B cell (primary cell): ENCODE measurements at regions not wholly inside any gene's neighbourhood (a gene's known extent, or its start where the extent isn't known, plus 50 kb on each side); places are given as distances from the start of the nearest gene placed in this dataset.

Source experiments
- ATAC-seq: fragments of 200-7000 bp; cut with Tn5 transposase; one replicate; pipeline ENCODE4 v1.10.0; 2021; ENCODE audit warnings: low read depth, mild to moderate bottlenecking, moderate number of reproducible peaks, moderate library complexity
- CTCF ChIA-PET: fragments of 350-600 bp; sonication (Branson Sonifier 250); formaldehyde crosslinking; loops from one replicate; lab custom pipeline; 2021; ENCODE audit warnings: antibody characterized with exemption, inconsistent platforms; lab: Charles Lee
- POLR2A ChIA-PET: fragments of 350-600 bp; sonication (Branson Sonifier 250); formaldehyde crosslinking; loops from one replicate; lab custom pipeline; 2021; ENCODE audit warnings: antibody characterized with exemption; lab: Charles Lee
- DNase-seq: peaks from one replicate; pipeline ENCODE4 v3.0.0; 2013
- H2AFZ ChIP-seq: 2 replicates; pipeline ENCODE4 v1.6.1; 2012; ENCODE audit warnings: mild to moderate bottlenecking, low read depth, low read length; ENCODE audit not compliant: insufficient read depth, poor library complexity, severe bottlenecking
- H3K27ac ChIP-seq, 2 donors: 1 replicate in 1 of 2; 2 replicates in 1 of 2; pipeline ENCODE4 v1.5.1; 2012 to 2013; ENCODE audit warnings: low read length in 2 of 2, mild to moderate bottlenecking in 2 of 2, moderate library complexity in 1 of 2
- H3K27me3 ChIP-seq, 4 experiments: fragments of 200-600 bp in 1 of 4; sonication (generic) in 1 of 4; replicated peaks in 1 of 4; 1 replicate in 2 of 4; 2 replicates in 2 of 4; pipeline versions ENCODE4 v1.6.1 to v1.7.0; 2013 to 2016; ENCODE audit warnings: low read length in 3 of 4, mild to moderate bottlenecking in 2 of 4, mixed read lengths in 1 of 4, moderate library complexity in 1 of 4; ENCODE audit not compliant: insufficient read depth in 4 of 4, control insufficient read depth in 3 of 4; ENCODE audit errors: control extremely low read depth in 1 of 4
- H3K36me3 ChIP-seq, 2 experiments: replicated peaks in 1 of 2; 1 replicate in 1 of 2; 2 replicates in 1 of 2; pipeline versions ENCODE4 v1.6.1 to v1.7.1; 2013; ENCODE audit warnings: low read length in 1 of 2; ENCODE audit not compliant: insufficient read depth in 2 of 2, control insufficient read depth in 1 of 2; ENCODE audit errors: control extremely low read depth in 1 of 2, extremely low read depth in 1 of 2
- H3K4me1 ChIP-seq, 2 donors: fragments of 200-600 bp in 1 of 2; sonication (generic) in 1 of 2; 1 replicate in 1 of 2; 2 replicates in 1 of 2; pipeline versions ENCODE4 v1.5.1 to v1.6.1; 2013 to 2017; ENCODE audit warnings: low read length in 2 of 2; ENCODE audit not compliant: control insufficient read depth in 2 of 2, insufficient read depth in 2 of 2
- H3K4me2 ChIP-seq: replicated peaks from 2 replicates; pipeline ENCODE3; 2012; ENCODE audit warnings: mild to moderate bottlenecking, low read depth, low read length; ENCODE audit not compliant: poor library complexity, severe bottlenecking
- H3K4me3 ChIP-seq, 5 experiments: fragments of 200-600 bp in 1 of 5; sonication (generic) in 1 of 5; 1 replicate in 3 of 5; 2 replicates in 2 of 5; pipeline versions ENCODE4 v1.5.1 to v1.7.0; 2011 to 2016; ENCODE audit warnings: low read length in 4 of 5, mild to moderate bottlenecking in 4 of 5, low read depth in 2 of 5, control low read depth in 1 of 5, moderate library complexity in 1 of 5; ENCODE audit not compliant: insufficient read depth in 1 of 5; ENCODE audit errors: control extremely low read depth in 1 of 5, extremely low read depth in 1 of 5
- H3K79me2 ChIP-seq: fragments of 200-600 bp; sonication (generic); one replicate; pipeline ENCODE4 v1.6.0; 2016; ENCODE audit warnings: low read length; ENCODE audit not compliant: control insufficient read depth, insufficient read depth
- H3K9ac ChIP-seq: fragments of 200-600 bp; sonication (generic); 2 replicates; pipeline ENCODE4 v1.6.1; 2017; ENCODE audit warnings: mild to moderate bottlenecking, low read length, moderate library complexity
- H3K9me3 ChIP-seq, 3 donors: one replicate each; pipeline versions ENCODE4 v1.6.1 to v1.7.1; 2013; ENCODE audit warnings: low read length in 2 of 3; ENCODE audit not compliant: control insufficient read depth in 2 of 3, insufficient read depth in 1 of 3; ENCODE audit errors: control extremely low read depth in 1 of 3
- H4K20me1 ChIP-seq: 2 replicates; pipeline ENCODE4 v1.6.0; 2012; ENCODE audit warnings: mild to moderate bottlenecking, low read length; ENCODE audit not compliant: insufficient read depth, control insufficient read depth, poor library complexity, severe bottlenecking
- H3K27ac Mint-ChIP-seq: one replicate; pipeline ENCODE4 v1.8.0; 2021; ENCODE audit warnings: mixed read lengths
- H3K27me3 Mint-ChIP-seq: one replicate; pipeline ENCODE4 v1.8.0; 2021; ENCODE audit warnings: mixed read lengths
- H3K4me1 Mint-ChIP-seq: one replicate; pipeline ENCODE4 v1.8.0; 2021; ENCODE audit warnings: mixed read lengths
- H3K4me3 Mint-ChIP-seq: one replicate; pipeline ENCODE4 v1.8.0; 2021; ENCODE audit warnings: mixed read lengths
- H3K9me3 Mint-ChIP-seq: one replicate; pipeline ENCODE4 v1.8.0; 2022; ENCODE audit warnings: mixed read lengths; ENCODE audit not compliant: insufficient read depth
- CTCF ChIP-seq: fragments of 200-600 bp; IDR thresholded peaks from one replicate; pipeline ENCODE4 v1.8.0; 2022; ENCODE audit warnings: antibody characterized with exemption, mild to moderate bottlenecking
- EZH2 ChIP-seq: IDR thresholded peaks from 2 replicates; pipeline ENCODE4 v1.6.1; 2012; ENCODE audit warnings: borderline replicate concordance, low read depth, mild to moderate bottlenecking, moderate library complexity, low read length; ENCODE audit not compliant: insufficient read depth, poor library complexity, severe bottlenecking
- WGBS: methylation state at CpG from one replicate; pipeline ENCODE4 v1.1.5; 2013; ENCODE audit warnings: missing lambda C conversion rate; ENCODE audit not compliant: insufficient coverage; 5-methylcytosine and 5-hydroxymethylcytosine counted together
- intact Hi-C: fragments of 100-400 bp; cut with micrococcal nuclease; formaldehyde crosslinking; loops from one replicate; pipeline ENCODE4 v1.10.0; 2022

- intact Hi-C loops, result no loop called here
- DNase-seq (no peak), ATAC-seq (no peak)
- no peak overlapping the region for H3K4me2 ChIP-seq
- no peaks in the 10 kb centered on the region for H4K20me1 ChIP-seq
- H3K4me1 ChIP-seq, result no peaks in the 10 kb centered on the region
- TF ChIP-seq CTCF (no peak), EZH2 (no peak)
- no peaks in the 10 kb centered on the region for H3K9me3 ChIP-seq
- no peaks in the 10 kb centered on the region for H3K27me3 ChIP-seq
- no CpG with 5 or more reads among the region's 1 CpG for WGBS
- H3K27me3 Mint-ChIP-seq, result no peaks in the 10 kb centered on the region
- H3K4me1 Mint-ChIP-seq, result no peaks in the 10 kb centered on the region
- H3K4me3 ChIP-seq, result no peak overlapping the region
- H3K9me3 Mint-ChIP-seq, result no peaks in the 10 kb centered on the region
- CTCF ChIA-PET, result no interaction called here
- H3K27ac Mint-ChIP-seq, result no peak overlapping the region
- H3K27ac ChIP-seq, result no peak overlapping the region
- no peaks in the 10 kb centered on the region for H3K79me2 ChIP-seq
- no peak overlapping the region for H3K4me3 Mint-ChIP-seq
- H2AFZ ChIP-seq, result no peak overlapping the region
- POLR2A ChIA-PET, result no interaction called here
- no peaks in the 10 kb centered on the region for H3K36me3 ChIP-seq
- H3K9ac ChIP-seq, result no peak overlapping the region
These were observed 705.6 kb upstream of the GBE1 start for GRCh38 chr3:82467051-82467450.

GRCh38 chr3:82462977-82463376 lies 701.5 kb upstream of the GBE1 start:
- Histone ChIP-seq H3K4me1 (no peaks in the 10 kb centered on the region), H3K36me3 (no peaks in the 10 kb centered on the region), H4K20me1 (no peaks in the 10 kb centered on the region), H3K4me2 (no peak overlapping the region), H3K79me2 (no peaks in the 10 kb centered on the region), H3K9ac (no peak overlapping the region), H3K27me3 (no peaks in the 10 kb centered on the region), H3K4me3 (no peak overlapping the region), H3K27ac (no peak overlapping the region), H2AFZ (no peak overlapping the region), H3K9me3 (no peaks in the 10 kb centered on the region)
- Mint-ChIP-seq H3K4me3 (no peak overlapping the region), H3K4me1 (no peaks in the 10 kb centered on the region), H3K9me3 (no peaks in the 10 kb centered on the region), H3K27me3 (no peaks in the 10 kb centered on the region), H3K27ac (no peak overlapping the region)
- intact Hi-C loops, result no loop called here
- ChIA-PET CTCF (no interaction called here), POLR2A (no interaction called here)
- WGBS, result 42% methylated on average over 4 of the region's 6 CpGs
- TF ChIP-seq CTCF (no peak), EZH2 (no peak)
- no peak for ATAC-seq
- no peak for DNase-seq
